MM.1S (cell line): ENCODE measurements at regions not wholly inside any gene's neighbourhood (a gene's known extent, or its start where the extent isn't known, plus 50 kb on each side); places are given as distances from the start of the nearest gene placed in this dataset.

Source experiments
- DNase-seq: peaks from one replicate; pipeline ENCODE4 v3.0.0-alpha.2; 2015
- H2AFZ ChIP-seq: fragments of 300-600 bp; sonication (generic); 2 replicates; pipeline ENCODE4 v1.6.0; 2016; ENCODE audit warnings: antibody characterized with exemption, low read length
- H3F3A ChIP-seq: fragments of 300-600 bp; sonication (generic); 2 replicates; pipeline ENCODE4 v1.6.1; 2016; ENCODE audit warnings: mild to moderate bottlenecking, antibody characterized with exemption, low read length, moderate library complexity, mixed read lengths; ENCODE audit not compliant: insufficient read depth
- H3K27ac ChIP-seq: fragments of 300-600 bp; sonication (generic); 2 replicates; pipeline ENCODE4 v1.5.1; 2016; ENCODE audit warnings: mild to moderate bottlenecking, low read length
- H3K27me3 ChIP-seq: fragments of 300-600 bp; sonication (generic); replicated peaks from 2 replicates; pipeline ENCODE4 v1.6.0; 2016; ENCODE audit warnings: low read length; ENCODE audit not compliant: insufficient read depth
- H3K36me3 ChIP-seq: fragments of 300-600 bp; sonication (generic); replicated peaks from 2 replicates; pipeline ENCODE4 v1.6.1; 2016; ENCODE audit warnings: mild to moderate bottlenecking, low read length, mixed read lengths; ENCODE audit not compliant: insufficient read depth
- H3K4me1 ChIP-seq: fragments of 300-600 bp; sonication (generic); 2 replicates; pipeline ENCODE4 v1.6.1; 2016; ENCODE audit warnings: low read length, mixed read lengths
- H3K4me2 ChIP-seq: fragments of 300-600 bp; sonication (generic); 2 replicates; pipeline ENCODE4 v1.6.0; 2016; ENCODE audit warnings: low read depth, low read length
- H3K4me3 ChIP-seq: fragments of 300-600 bp; sonication (generic); 2 replicates; pipeline ENCODE4 v1.5.1; 2016; ENCODE audit warnings: low read length, mixed read lengths
- H3K79me2 ChIP-seq: fragments of 300-600 bp; sonication (generic); 2 replicates; pipeline ENCODE4 v1.6.1; 2016; ENCODE audit warnings: mixed run types, low read length, mixed read lengths
- H3K9ac ChIP-seq: fragments of 300-600 bp; sonication (generic); 2 replicates; pipeline ENCODE4 v1.6.1; 2016; ENCODE audit warnings: low read length, mixed read lengths
- H3K9me2 ChIP-seq: fragments of 300-600 bp; sonication (generic); replicated peaks from 2 replicates; pipeline ENCODE4 v1.6.1; 2016; ENCODE audit warnings: mild to moderate bottlenecking, low read length, mixed read lengths; ENCODE audit not compliant: insufficient read depth
- H3K9me3 ChIP-seq: fragments of 300-600 bp; sonication (generic); replicated peaks from 2 replicates; pipeline ENCODE4 v1.6.1; 2016; ENCODE audit warnings: mild to moderate bottlenecking, low read length, mixed read lengths; ENCODE audit not compliant: insufficient read depth
- H4K20me1 ChIP-seq: fragments of 300-600 bp; sonication (generic); 2 replicates; pipeline ENCODE4 v1.6.1; 2016; ENCODE audit warnings: mild to moderate bottlenecking, low read length, moderate library complexity, mixed read lengths; ENCODE audit not compliant: insufficient read depth
- EZH2 ChIP-seq: fragments of 300-600 bp; sonication (generic); optimal IDR thresholded peaks from 2 replicates; pipeline ENCODE3; 2017; ENCODE audit warnings: low read depth, mild to moderate bottlenecking, antibody characterized with exemption, low read length, mixed read lengths
- EZH2phosphoT487 ChIP-seq: fragments of 300-600 bp; sonication (generic); IDR thresholded peaks from 2 replicates; pipeline ENCODE4 v1.6.1; 2018; ENCODE audit warnings: antibody characterized with exemption, low read length
- TF ChIP-seq, protein P1 (sequence below): fragments of 300-600 bp; sonication (generic); IDR thresholded peaks from 2 replicates; pipeline ENCODE4 v1.5.1; 2016; ENCODE audit warnings: antibody characterized with exemption, low read length, mixed read lengths

DNA sequence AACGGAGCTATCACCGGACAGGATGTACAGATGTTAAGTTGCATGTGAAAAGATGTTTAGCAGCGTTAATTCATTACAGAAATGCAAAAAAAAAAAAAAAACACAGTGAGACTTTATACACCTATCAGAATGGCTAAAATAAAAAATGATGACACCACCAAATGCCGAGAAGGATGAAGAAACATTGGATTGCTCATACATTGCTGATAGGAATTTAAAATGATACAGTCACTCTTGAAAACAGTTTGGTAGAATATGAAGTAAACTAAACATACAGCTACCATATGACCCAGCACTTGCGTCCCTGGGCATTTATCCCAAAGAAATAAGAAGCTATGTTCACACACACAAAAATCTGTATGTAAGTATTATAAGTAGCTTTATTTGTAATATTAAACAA is 574.1 kb downstream of the SLC16A7 start:
- Histone ChIP-seq H3K27me3 (no peaks in the 10 kb centered on the region), H3K9ac (no peak overlapping the region), H3K4me1 (no peaks in the 10 kb centered on the region), H3K9me3 (no peaks in the 10 kb centered on the region), H3K4me2 (no peak overlapping the region), H3K27ac (no peak overlapping the region), H3K4me3 (no peak overlapping the region), H3F3A (no peaks in the 10 kb centered on the region), H3K9me2 (no peaks in the 10 kb centered on the region), H3K36me3 (no peaks in the 10 kb centered on the region), H4K20me1 (no peaks in the 10 kb centered on the region), H3K79me2 (no peaks in the 10 kb centered on the region), H2AFZ (no peak overlapping the region)
- TF ChIP-seq EZH2 (no peak), EZH2phosphoT487 (no peak)
- no peak for DNase-seq

DNA sequence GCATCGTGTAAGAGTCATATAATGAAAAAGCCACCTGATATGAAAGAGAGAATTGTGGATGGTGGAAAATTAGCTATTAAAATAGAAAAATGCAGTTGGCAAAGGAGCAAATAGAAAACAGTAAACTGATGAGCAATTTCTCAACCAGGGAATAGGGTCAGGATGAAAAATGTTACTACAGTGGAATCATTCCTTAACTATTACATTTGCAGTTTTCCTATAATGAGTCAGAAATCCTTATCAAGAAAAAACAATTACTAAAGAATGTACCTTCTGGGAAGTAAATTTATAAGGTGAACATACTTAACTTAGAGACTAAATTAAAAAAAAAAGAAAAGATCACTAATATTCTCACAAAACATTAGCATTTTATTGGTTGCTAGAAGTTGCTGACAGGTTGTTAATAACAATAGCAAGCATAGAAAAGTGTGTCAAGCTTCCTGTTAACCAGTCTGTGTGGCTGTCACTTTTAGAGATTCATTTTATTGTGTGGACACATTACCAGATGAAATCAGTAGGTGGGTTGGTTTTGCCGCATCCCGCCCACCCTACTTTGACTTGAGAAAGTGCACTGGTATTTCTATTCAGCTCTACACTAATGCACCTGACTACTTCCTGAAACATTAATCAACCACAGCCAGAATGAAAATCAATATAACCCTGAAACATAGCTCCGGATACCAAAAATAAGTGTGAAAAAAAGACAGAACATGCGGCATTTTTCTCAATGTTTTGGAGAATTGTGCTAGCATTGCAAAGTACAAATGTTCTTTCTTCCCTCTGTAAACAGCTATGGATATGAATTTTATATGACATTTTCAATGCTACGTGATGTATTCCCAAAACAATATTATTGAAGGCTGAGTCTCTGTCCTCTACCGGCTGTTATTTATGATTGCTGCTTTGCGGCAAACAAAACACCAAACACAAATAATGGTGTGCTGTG is 576.7 kb downstream of the SLC16A7 start:
- H3K79me2 ChIP-seq, result no peaks in the 10 kb centered on the region
- H3K27me3 ChIP-seq, result no peaks in the 10 kb centered on the region
- H3K4me2 ChIP-seq, result no peak overlapping the region
- no peaks in the 10 kb centered on the region for H4K20me1 ChIP-seq
- H3F3A ChIP-seq, result no peaks in the 10 kb centered on the region
- no peak overlapping the region for H3K27ac ChIP-seq
- H3K36me3 ChIP-seq, result no peaks in the 10 kb centered on the region
- H3K9me2 ChIP-seq, result no peaks in the 10 kb centered on the region
- no peaks in the 10 kb centered on the region for H3K4me1 ChIP-seq
- DNase-seq, result no peak
- H3K9ac ChIP-seq, result no peak overlapping the region
- H3K9me3 ChIP-seq, result no peaks in the 10 kb centered on the region
- no peak overlapping the region for H2AFZ ChIP-seq
- no peak overlapping the region for H3K4me3 ChIP-seq
- TF ChIP-seq EZH2phosphoT487, result no peak

DNA sequence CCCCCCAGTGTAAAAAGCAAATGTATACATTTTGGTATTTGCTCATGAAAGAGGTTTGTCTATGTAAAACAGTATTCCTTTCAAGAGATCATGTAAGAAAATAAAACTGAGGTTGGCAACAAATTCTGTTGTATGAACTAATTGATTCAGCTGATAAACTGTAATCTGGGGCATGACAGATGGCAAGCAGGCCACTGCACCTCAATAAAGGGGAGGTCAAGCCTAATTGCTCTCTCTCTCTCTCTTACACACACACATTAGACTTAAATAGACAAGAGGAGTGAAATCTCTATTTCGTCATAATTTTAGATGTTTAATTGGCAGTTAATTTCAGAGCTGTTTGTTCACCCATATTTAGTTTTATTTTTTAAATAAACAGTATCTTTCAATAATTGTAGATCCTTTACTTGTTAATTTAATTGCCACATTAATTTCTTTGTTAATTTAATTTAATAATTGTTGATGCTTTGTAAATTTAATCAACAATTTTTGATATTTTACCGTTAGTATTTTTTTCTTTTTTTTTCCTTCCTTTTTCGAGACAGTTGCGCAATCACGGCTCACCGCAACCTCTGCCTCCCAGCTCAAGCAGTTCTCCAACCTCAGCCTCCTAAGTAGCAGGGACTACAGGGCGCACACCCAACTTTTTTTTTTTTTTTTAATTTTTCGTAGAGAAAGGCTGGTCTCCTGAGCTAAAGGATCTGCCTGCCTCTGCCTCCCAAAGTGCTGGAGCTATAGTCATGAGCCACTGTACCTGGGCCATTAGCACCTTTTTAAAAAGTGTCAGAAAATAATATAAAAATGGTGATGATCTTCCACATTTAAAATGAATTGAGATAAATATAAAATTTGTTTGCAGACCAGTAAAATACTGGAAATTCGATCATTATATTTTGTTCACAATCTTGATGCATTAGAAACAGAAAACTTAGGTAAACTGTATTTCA is 577.7 kb downstream of the SLC16A7 start:
- TF ChIP-seq EZH2phosphoT487 (no peak), EZH2 (no peak)
- TF ChIP-seq, protein P1, sequence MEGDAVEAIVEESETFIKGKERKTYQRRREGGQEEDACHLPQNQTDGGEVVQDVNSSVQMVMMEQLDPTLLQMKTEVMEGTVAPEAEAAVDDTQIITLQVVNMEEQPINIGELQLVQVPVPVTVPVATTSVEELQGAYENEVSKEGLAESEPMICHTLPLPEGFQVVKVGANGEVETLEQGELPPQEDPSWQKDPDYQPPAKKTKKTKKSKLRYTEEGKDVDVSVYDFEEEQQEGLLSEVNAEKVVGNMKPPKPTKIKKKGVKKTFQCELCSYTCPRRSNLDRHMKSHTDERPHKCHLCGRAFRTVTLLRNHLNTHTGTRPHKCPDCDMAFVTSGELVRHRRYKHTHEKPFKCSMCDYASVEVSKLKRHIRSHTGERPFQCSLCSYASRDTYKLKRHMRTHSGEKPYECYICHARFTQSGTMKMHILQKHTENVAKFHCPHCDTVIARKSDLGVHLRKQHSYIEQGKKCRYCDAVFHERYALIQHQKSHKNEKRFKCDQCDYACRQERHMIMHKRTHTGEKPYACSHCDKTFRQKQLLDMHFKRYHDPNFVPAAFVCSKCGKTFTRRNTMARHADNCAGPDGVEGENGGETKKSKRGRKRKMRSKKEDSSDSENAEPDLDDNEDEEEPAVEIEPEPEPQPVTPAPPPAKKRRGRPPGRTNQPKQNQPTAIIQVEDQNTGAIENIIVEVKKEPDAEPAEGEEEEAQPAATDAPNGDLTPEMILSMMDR, result no peak
- Histone ChIP-seq H3K9me2 (no peaks in the 10 kb centered on the region), H4K20me1 (no peaks in the 10 kb centered on the region), H3K27ac (no peak overlapping the region), H3K4me1 (no peaks in the 10 kb centered on the region), H3K4me2 (no peak overlapping the region), H2AFZ (no peak overlapping the region), H3K9ac (no peak overlapping the region), H3K79me2 (no peaks in the 10 kb centered on the region), H3K9me3 (no peaks in the 10 kb centered on the region), H3K27me3 (no peaks in the 10 kb centered on the region), H3K36me3 (no peaks in the 10 kb centered on the region), H3F3A (no peaks in the 10 kb centered on the region), H3K4me3 (no peak overlapping the region)
- DNase-seq, result no peak

DNA sequence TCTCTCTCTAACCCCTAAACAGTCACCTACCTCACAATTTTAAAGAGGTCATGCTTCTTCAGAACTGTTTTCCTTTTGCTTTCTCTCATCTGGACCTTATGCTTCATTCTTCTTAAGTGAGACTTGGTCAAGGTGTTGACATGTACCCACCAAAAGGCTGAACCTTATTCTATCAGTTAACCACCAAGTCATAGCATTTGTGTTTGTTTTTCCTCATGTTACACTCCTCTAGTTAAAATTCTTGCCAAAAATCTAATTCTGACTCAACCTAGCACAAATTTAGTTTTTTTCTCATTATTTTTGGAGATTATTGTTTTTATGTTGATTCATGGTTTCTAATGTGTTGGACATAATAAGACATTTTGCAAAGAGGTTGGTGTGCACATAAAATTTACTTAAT is 578.6 kb downstream of the SLC16A7 start:
- no peaks in the 10 kb centered on the region for H3K9me3 ChIP-seq
- no peak overlapping the region for H3K4me2 ChIP-seq
- TF ChIP-seq EZH2phosphoT487 (no peak), EZH2 (no peak)
- TF ChIP-seq, protein P1, result no peak
- H3F3A ChIP-seq, result no peaks in the 10 kb centered on the region
- H3K9me2 ChIP-seq, result no peaks in the 10 kb centered on the region
- H3K4me3 ChIP-seq, result no peak overlapping the region
- no peak overlapping the region for H3K27ac ChIP-seq
- H3K27me3 ChIP-seq, result no peaks in the 10 kb centered on the region
- no peaks in the 10 kb centered on the region for H3K79me2 ChIP-seq
- H3K36me3 ChIP-seq, result no peaks in the 10 kb centered on the region
- no peak overlapping the region for H2AFZ ChIP-seq
- no peak for DNase-seq
- H3K4me1 ChIP-seq, result no peaks in the 10 kb centered on the region
- H3K9ac ChIP-seq, result no peak overlapping the region
- H4K20me1 ChIP-seq, result no peaks in the 10 kb centered on the region
